ENCODE measurements at regions not wholly inside any gene's neighbourhood (a gene's known extent, or its start where the extent isn't known, plus 50 kb on each side); places are given as distances from the start of the nearest gene placed in this dataset.

GRCh38 chr18:52289392-52289791 is 50.6 kb upstream of the DCC start:
- no peak for DNase-seq (ENCODE audit: low read depth in 1 of 2, low spot score in 1 of 2)
- Histone ChIP-seq H3K27ac (replicated peaks) (no peak overlapping the region), H3K4me3 (replicated peaks; ENCODE audit: insufficient read depth, low read length) (no peak overlapping the region), H3K27me3 (ENCODE audit: insufficient read depth, poor library complexity, severe bottlenecking) (peaks cover 2% of the 10 kb centered on the region)
- TF ChIP-seq SPI1 (IDR thresholded peaks at IDR 0.05; ENCODE audit: borderline replicate concordance, low read depth) (no peak), REST (IDR thresholded peaks at IDR 0.05; ENCODE audit: insufficient replicate concordance, low read depth) (no peak), CTCF (IDR thresholded peaks at IDR 0.05; ENCODE audit: insufficient read depth, low read length) (no peak), GABPA (IDR thresholded peaks at IDR 0.05; ENCODE audit: low read depth) (no peak), POLR2AphosphoS5 (IDR thresholded peaks at IDR 0.05; ENCODE audit: low read depth) (no peak)

Data from HL-60 (cell line).